ENCODE measurements at regions not wholly inside any gene's neighbourhood (a gene's known extent, or its start where the extent isn't known, plus 50 kb on each side); places are given as distances from the start of the nearest gene placed in this dataset.

GRCh38 chr11:28495333-28495732 is 387.1 kb downstream of the METTL15 start:
- Histone ChIP-seq H2AFZ (ENCODE audit: low read depth, low read length, severe bottlenecking) (no peak overlapping the region), H3K4me2 (ENCODE audit: low read depth, low read length, poor library complexity, severe bottlenecking) (no peak overlapping the region), H3K9me3 (ENCODE audit: insufficient read depth, low read length) (no peaks in the 10 kb centered on the region), H3K27me3 (ENCODE audit: low read length) (no peaks in the 10 kb centered on the region), H3K79me2 (ENCODE audit: insufficient read depth, low read length) (no peaks in the 10 kb centered on the region), H3K9ac (ENCODE audit: low read length) (no peak overlapping the region), H4K20me1 (ENCODE audit: low read depth, low read length) (no peaks in the 10 kb centered on the region), H3K27ac (ENCODE audit: low read depth, low read length) (no peak overlapping the region), H3K36me3 (ENCODE audit: low read length) (no peaks in the 10 kb centered on the region), H3K4me3 (ENCODE audit: insufficient read depth, low read length, poor library complexity, severe bottlenecking) (no peak overlapping the region), H3F3A (ENCODE audit: insufficient read depth) (no peaks in the 10 kb centered on the region), H3K9me2 (replicated peaks; ENCODE audit: insufficient read depth, low read length) (no peaks in the 10 kb centered on the region)
- no peak for TF ChIP-seq CTCF (IDR thresholded peaks at IDR 0.05; ENCODE audit: insufficient read depth, low read length, poor library complexity, severe bottlenecking)
- TF ChIP-seq EZH2phosphoT487 (conservative IDR thresholded peaks at IDR 0.05; ENCODE audit: low read length): no peak

GRCh38 chr11:28491431-28491830 is 383.2 kb downstream of the METTL15 start:
- no peak overlapping the region for H3K4me2 ChIP-seq (ENCODE audit: low read depth, low read length, poor library complexity, severe bottlenecking)
- H3K36me3 ChIP-seq (ENCODE audit: low read length): no peaks in the 10 kb centered on the region
- no peaks in the 10 kb centered on the region for H3K9me3 ChIP-seq (ENCODE audit: insufficient read depth, low read length)
- H3K4me3 ChIP-seq (ENCODE audit: insufficient read depth, low read length, poor library complexity, severe bottlenecking): no peak overlapping the region
- no peaks in the 10 kb centered on the region for H4K20me1 ChIP-seq (ENCODE audit: low read depth, low read length)
- H3K79me2 ChIP-seq (ENCODE audit: insufficient read depth, low read length): no peaks in the 10 kb centered on the region
- no peaks in the 10 kb centered on the region for H3F3A ChIP-seq (ENCODE audit: insufficient read depth)
- H3K27ac ChIP-seq (ENCODE audit: low read depth, low read length): no peak overlapping the region
- H3K9me2 ChIP-seq (replicated peaks; ENCODE audit: insufficient read depth, low read length): no peaks in the 10 kb centered on the region
- no peak overlapping the region for H3K9ac ChIP-seq (ENCODE audit: low read length)
- H3K27me3 ChIP-seq (ENCODE audit: low read length): no peaks in the 10 kb centered on the region
- no peak overlapping the region for H2AFZ ChIP-seq (ENCODE audit: low read depth, low read length, severe bottlenecking)
- no peak for TF ChIP-seq CTCF (IDR thresholded peaks at IDR 0.05; ENCODE audit: insufficient read depth, low read length, poor library complexity, severe bottlenecking)
- no peak for TF ChIP-seq EZH2phosphoT487 (conservative IDR thresholded peaks at IDR 0.05; ENCODE audit: low read length)

- H3K27me3 ChIP-seq (ENCODE audit: low read length): no peaks in the 10 kb centered on the region
- H3K79me2 ChIP-seq (ENCODE audit: insufficient read depth, low read length): no peaks in the 10 kb centered on the region
- no peaks in the 10 kb centered on the region for H3K9me2 ChIP-seq (replicated peaks; ENCODE audit: insufficient read depth, low read length)
- no peak overlapping the region for H3K4me2 ChIP-seq (ENCODE audit: low read depth, low read length, poor library complexity, severe bottlenecking)
- H3F3A ChIP-seq (ENCODE audit: insufficient read depth): no peaks in the 10 kb centered on the region
- TF ChIP-seq CTCF (IDR thresholded peaks at IDR 0.05; ENCODE audit: insufficient read depth, low read length, poor library complexity, severe bottlenecking) (no peak), EZH2phosphoT487 (conservative IDR thresholded peaks at IDR 0.05; ENCODE audit: low read length) (no peak)
- H3K9me3 ChIP-seq (ENCODE audit: insufficient read depth, low read length): no peaks in the 10 kb centered on the region
- H3K9ac ChIP-seq (ENCODE audit: low read length): no peak overlapping the region
- no peak overlapping the region for H3K4me3 ChIP-seq (ENCODE audit: insufficient read depth, low read length, poor library complexity, severe bottlenecking)
- H4K20me1 ChIP-seq (ENCODE audit: low read depth, low read length): no peaks in the 10 kb centered on the region
- no peaks in the 10 kb centered on the region for H3K36me3 ChIP-seq (ENCODE audit: low read length)
- no peak overlapping the region for H3K27ac ChIP-seq (ENCODE audit: low read depth, low read length)
- no peak overlapping the region for H2AFZ ChIP-seq (ENCODE audit: low read depth, low read length, severe bottlenecking)
These were observed 382.7 kb downstream of the METTL15 start for GRCh38 chr11:28490773-28491382.

All from SU-DHL-6 (cell line).